ENCODE measurements at regions not wholly inside any gene's neighbourhood (a gene's known extent, or its start where the extent isn't known, plus 50 kb on each side); places are given as distances from the start of the nearest gene placed in this dataset.

DNA sequence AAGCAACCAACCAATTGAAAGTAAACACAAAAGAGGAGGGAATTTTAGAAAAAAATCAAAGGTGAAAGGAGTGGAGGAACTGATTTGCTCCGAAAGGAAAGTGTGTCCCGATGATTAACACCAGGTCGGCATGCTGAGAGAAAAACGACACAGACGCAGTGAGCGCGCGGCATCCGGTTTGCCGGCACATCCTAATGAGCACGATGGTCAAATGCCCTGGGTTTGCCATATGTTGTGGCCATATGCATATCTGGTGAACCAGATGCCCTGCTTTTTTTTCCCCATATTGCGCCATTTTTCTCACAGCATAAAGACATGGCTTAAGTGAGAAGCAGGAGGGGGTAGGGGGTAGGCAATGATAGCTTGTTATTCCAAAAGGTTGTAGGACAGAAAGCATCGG lies 626.7 kb downstream of the BCL11A start:
- Histone ChIP-seq H3K27me3 (ENCODE audit: control insufficient read depth, insufficient read depth, low read length) (no peaks in the 10 kb centered on the region), H3K36me3 (ENCODE audit: control insufficient read depth, insufficient read depth, low read length) (no peaks in the 10 kb centered on the region), H3K4me3 (ENCODE audit: low read depth, low read length) (no peak overlapping the region)
- TF ChIP-seq, protein P1, sequence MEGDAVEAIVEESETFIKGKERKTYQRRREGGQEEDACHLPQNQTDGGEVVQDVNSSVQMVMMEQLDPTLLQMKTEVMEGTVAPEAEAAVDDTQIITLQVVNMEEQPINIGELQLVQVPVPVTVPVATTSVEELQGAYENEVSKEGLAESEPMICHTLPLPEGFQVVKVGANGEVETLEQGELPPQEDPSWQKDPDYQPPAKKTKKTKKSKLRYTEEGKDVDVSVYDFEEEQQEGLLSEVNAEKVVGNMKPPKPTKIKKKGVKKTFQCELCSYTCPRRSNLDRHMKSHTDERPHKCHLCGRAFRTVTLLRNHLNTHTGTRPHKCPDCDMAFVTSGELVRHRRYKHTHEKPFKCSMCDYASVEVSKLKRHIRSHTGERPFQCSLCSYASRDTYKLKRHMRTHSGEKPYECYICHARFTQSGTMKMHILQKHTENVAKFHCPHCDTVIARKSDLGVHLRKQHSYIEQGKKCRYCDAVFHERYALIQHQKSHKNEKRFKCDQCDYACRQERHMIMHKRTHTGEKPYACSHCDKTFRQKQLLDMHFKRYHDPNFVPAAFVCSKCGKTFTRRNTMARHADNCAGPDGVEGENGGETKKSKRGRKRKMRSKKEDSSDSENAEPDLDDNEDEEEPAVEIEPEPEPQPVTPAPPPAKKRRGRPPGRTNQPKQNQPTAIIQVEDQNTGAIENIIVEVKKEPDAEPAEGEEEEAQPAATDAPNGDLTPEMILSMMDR (IDR thresholded peaks at IDR 0.05; ENCODE audit: insufficient read depth, low read depth, low read length), result no peak
- CTCF ChIA-PET, result no interaction called here
- DNase-seq (ENCODE audit: low read depth), result no peak
- POLR2A ChIA-PET, result no interaction called here

DNA sequence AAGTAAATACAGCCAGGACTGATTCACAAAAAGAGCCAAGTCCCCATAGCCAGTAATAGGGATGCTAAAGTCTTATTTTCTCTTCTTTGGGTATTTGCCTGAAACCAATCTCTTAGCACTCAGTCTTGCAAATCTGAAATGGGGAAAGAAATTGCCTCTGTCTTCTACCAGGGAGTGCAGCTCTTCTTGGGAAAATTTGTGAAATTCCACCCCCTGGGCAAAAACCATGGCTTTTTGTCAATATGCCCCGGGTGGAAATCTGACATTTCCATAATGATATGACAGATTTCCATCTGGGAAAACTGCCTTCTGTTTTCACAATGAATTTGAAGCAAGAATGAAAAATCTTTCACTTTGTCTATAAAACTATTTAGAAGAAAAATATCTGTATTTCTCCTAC lies 628.1 kb downstream of the BCL11A start:
- DNase-seq (ENCODE audit: low read depth), result no peak
- CTCF ChIA-PET, result no interaction called here
- POLR2A ChIA-PET, result no interaction called here
- TF ChIP-seq, protein P1 (IDR thresholded peaks at IDR 0.05; ENCODE audit: insufficient read depth, low read depth, low read length), result no peak
- Histone ChIP-seq H3K4me3 (ENCODE audit: low read depth, low read length) (no peak overlapping the region), H3K27me3 (ENCODE audit: control insufficient read depth, insufficient read depth, low read length) (no peaks in the 10 kb centered on the region), H3K36me3 (ENCODE audit: control insufficient read depth, insufficient read depth, low read length) (no peaks in the 10 kb centered on the region)

DNA sequence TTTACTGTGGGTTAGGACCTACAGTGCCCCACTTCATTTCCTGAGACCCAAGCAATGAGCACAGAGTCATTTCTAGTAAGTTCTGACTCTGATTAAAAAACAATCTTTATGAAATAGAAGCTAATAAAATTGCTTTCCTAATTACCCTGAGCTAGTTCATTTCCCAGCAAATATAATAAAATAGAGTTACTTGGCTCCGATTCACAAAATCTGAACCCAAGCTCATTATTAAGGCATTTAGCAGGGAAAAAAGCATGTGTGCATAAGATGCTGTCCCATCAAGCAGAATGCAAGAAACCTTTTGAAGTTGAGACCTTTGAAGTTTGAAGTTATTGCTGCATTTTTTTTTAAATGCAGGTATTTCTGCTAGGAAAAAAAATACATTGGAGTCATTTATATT lies 629.1 kb downstream of the BCL11A start:
- no peak overlapping the region for H3K4me3 ChIP-seq (ENCODE audit: low read depth, low read length)
- ChIA-PET CTCF (no interaction called here), POLR2A (no interaction called here)
- no peaks in the 10 kb centered on the region for H3K27me3 ChIP-seq (ENCODE audit: control insufficient read depth, insufficient read depth, low read length)
- H3K36me3 ChIP-seq (ENCODE audit: control insufficient read depth, insufficient read depth, low read length), result no peaks in the 10 kb centered on the region
- DNase-seq (ENCODE audit: low read depth), result no peak
- TF ChIP-seq, protein P1 (IDR thresholded peaks at IDR 0.05; ENCODE audit: insufficient read depth, low read depth, low read length), result no peak

DNA sequence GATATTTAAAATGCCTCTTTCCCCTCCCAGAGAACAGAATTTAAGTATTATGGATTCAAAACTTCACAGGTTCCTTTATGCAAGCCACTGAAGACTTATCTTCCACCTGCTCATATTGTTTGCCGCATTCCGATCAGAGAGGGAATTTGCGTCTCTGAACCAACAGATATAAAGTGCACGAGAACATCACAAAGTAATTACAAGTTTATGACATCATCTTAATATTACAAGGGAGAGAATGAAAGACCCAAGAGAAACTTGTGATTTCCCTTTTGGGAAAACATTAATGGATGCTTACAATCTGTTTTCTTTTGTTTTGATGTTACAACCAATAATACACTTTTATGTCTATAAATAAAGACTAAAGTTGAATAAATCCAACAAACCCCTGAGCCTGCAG lies 631.0 kb downstream of the BCL11A start:
- ChIA-PET POLR2A (no interaction called here), CTCF (no interaction called here)
- DNase-seq (ENCODE audit: low read depth), result no peak
- TF ChIP-seq, protein P1 (IDR thresholded peaks at IDR 0.05; ENCODE audit: insufficient read depth, low read depth, low read length), result no peak
- no peaks in the 10 kb centered on the region for H3K27me3 ChIP-seq (ENCODE audit: control insufficient read depth, insufficient read depth, low read length)
- H3K4me3 ChIP-seq (ENCODE audit: low read depth, low read length), result no peak overlapping the region
- H3K36me3 ChIP-seq (ENCODE audit: control insufficient read depth, insufficient read depth, low read length), result no peaks in the 10 kb centered on the region

DNA sequence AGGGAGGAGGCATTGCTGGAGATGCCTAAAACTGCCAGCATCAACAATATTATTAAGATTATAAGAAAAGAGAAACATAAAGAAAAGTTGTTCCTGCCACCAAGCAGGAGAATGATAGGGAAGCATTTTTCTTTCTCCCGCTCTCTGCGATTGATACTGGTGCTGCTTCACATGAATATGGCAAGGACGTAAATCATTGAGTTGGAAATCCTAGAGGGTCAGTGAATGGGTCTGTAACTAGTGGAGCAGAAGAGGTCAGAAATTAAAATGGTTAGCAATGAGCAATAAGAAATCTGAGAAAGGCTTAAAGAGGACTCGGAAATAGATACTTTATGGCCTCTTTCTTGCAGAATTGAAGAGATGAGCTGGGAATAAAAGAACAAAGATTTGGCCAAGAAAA lies 631.7 kb downstream of the BCL11A start:
- DNase-seq (ENCODE audit: low read depth), result no peak
- no peak overlapping the region for H3K4me3 ChIP-seq (ENCODE audit: low read depth, low read length)
- TF ChIP-seq, protein P1 (IDR thresholded peaks at IDR 0.05; ENCODE audit: insufficient read depth, low read depth, low read length), result no peak
- H3K27me3 ChIP-seq (ENCODE audit: control insufficient read depth, insufficient read depth, low read length), result no peaks in the 10 kb centered on the region
- H3K36me3 ChIP-seq (ENCODE audit: control insufficient read depth, insufficient read depth, low read length), result no peaks in the 10 kb centered on the region
- CTCF ChIA-PET, result no interaction called here
- POLR2A ChIA-PET, result no interaction called here
